ENCODE measurements at regions not wholly inside any gene's neighbourhood (a gene's known extent, or its start where the extent isn't known, plus 50 kb on each side); places are given as distances from the start of the nearest gene placed in this dataset.

GRCh38 chr4:16959305-16959704, 60.9 kb upstream of the LDB2 start:
- CTCF ChIA-PET: no interaction called here
- POLR2A ChIA-PET (ENCODE audit: low non-redundant PET): no interaction called here
- TF ChIP-seq EZH2 (IDR thresholded peaks at IDR 0.05; ENCODE audit: borderline replicate concordance, low read depth, low read length, poor library complexity, severe bottlenecking) (no peak), CTCF (conservative IDR thresholded peaks at IDR 0.05; ENCODE audit: low read depth, low read length) (no peak)

DNA sequence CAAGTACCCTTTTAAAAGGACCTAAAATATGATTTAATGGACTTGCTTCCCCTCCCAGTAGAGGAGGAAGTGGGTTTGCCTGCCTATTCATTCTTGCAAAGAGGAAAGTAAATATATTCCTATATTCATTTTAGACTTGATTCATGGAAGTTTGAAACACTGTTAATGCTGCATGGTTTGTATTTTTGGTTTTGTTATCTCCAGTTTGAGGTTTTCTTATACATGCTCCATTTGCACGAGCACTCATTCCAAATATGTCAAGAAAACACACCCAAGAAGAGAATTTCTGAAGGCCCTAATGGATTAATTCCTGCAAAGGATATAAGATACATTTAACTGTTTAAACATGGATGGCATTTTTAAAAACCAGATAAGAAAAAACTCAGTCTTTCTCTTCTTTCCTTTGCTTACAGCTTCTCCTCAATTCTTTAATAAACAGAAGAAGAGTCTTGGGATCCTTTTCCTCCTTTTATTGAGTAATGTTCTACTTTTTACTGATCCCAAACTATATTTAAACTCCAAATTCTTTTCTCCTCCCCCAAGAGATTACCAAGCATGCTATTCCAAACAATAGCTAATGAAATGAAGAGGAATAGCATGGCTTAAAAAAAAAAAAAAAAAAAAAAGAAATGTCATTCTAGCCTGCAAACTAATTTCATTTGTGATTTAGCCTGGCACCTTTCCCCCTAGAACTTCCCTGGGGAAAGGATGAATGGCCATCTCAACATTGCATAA, 54.6 kb upstream of the LDB2 start:
- CTCF ChIA-PET: no interaction called here
- Histone ChIP-seq H3K4me1 (ENCODE audit: insufficient read depth, low read length, poor library complexity, severe bottlenecking) (peaks cover 15% of the 10 kb centered on the region), H3K27ac (ENCODE audit: low read depth, low read length, poor library complexity, severe bottlenecking) (peak overlapping the region; percentile 9), H3K4me3 (ENCODE audit: low read depth, low read length, poor library complexity, severe bottlenecking) (peak overlapping the region; percentile 21), H3K27me3 (replicated peaks; ENCODE audit: insufficient read depth, low read depth, low read length, poor library complexity) (no peaks in the 10 kb centered on the region), H3K9me3 (ENCODE audit: low read depth, low read length, poor library complexity, severe bottlenecking) (no peaks in the 10 kb centered on the region), H3K36me3 (ENCODE audit: insufficient read depth, low read length, poor library complexity, severe bottlenecking) (no peaks in the 10 kb centered on the region)
- intact Hi-C loops (cut with micrococcal nuclease; ENCODE audit: unreplicated experiment): no loop called here
- TF ChIP-seq EZH2 (IDR thresholded peaks at IDR 0.05; ENCODE audit: borderline replicate concordance, low read depth, low read length, poor library complexity, severe bottlenecking) (no peak), CTCF (conservative IDR thresholded peaks at IDR 0.05; ENCODE audit: low read depth, low read length) (no peak)
- DNase-seq (ENCODE audit: low spot score): no peak
- no TSS peak for BruUV-seq (replicated peaks)
- POLR2A ChIA-PET (ENCODE audit: low non-redundant PET): no interaction called here

More at GRCh38 chr4:16959305-16959704, 60.9 kb upstream of the LDB2 start:
- intact Hi-C loops (cut with micrococcal nuclease; ENCODE audit: unreplicated experiment): no loop called here
- H3K36me3 ChIP-seq (ENCODE audit: insufficient read depth, low read length, poor library complexity, severe bottlenecking): no peaks in the 10 kb centered on the region
- DNase-seq (ENCODE audit: low spot score): no peak
- no peaks in the 10 kb centered on the region for H3K4me1 ChIP-seq (ENCODE audit: insufficient read depth, low read length, poor library complexity, severe bottlenecking)
- H3K27ac ChIP-seq (ENCODE audit: low read depth, low read length, poor library complexity, severe bottlenecking): no peak overlapping the region
- H3K4me3 ChIP-seq (ENCODE audit: low read depth, low read length, poor library complexity, severe bottlenecking): no peak overlapping the region
- BruUV-seq (replicated peaks): no TSS peak
- H3K9me3 ChIP-seq (ENCODE audit: low read depth, low read length, poor library complexity, severe bottlenecking): no peaks in the 10 kb centered on the region
- H3K27me3 ChIP-seq (replicated peaks; ENCODE audit: insufficient read depth, low read depth, low read length, poor library complexity): no peaks in the 10 kb centered on the region

GRCh38 chr4:16952462-16952871, 54.0 kb upstream of the LDB2 start:
- ChIA-PET POLR2A (ENCODE audit: low non-redundant PET) (no interaction called here), CTCF (no interaction called here)
- no peaks in the 10 kb centered on the region for H3K27me3 ChIP-seq (replicated peaks; ENCODE audit: insufficient read depth, low read depth, low read length, poor library complexity)
- peak overlapping the region; percentile 9 for H3K27ac ChIP-seq (ENCODE audit: low read depth, low read length, poor library complexity, severe bottlenecking)
- peak overlapping the region; percentile 21 for H3K4me3 ChIP-seq (ENCODE audit: low read depth, low read length, poor library complexity, severe bottlenecking)
- BruUV-seq (replicated peaks): no TSS peak
- peak; percentile 54 for DNase-seq (ENCODE audit: low spot score)
- TF ChIP-seq EZH2 (IDR thresholded peaks at IDR 0.05; ENCODE audit: borderline replicate concordance, low read depth, low read length, poor library complexity, severe bottlenecking) (no peak), CTCF (conservative IDR thresholded peaks at IDR 0.05; ENCODE audit: low read depth, low read length) (no peak)
- H3K9me3 ChIP-seq (ENCODE audit: low read depth, low read length, poor library complexity, severe bottlenecking): no peaks in the 10 kb centered on the region
- peaks cover 15% of the 10 kb centered on the region for H3K4me1 ChIP-seq (ENCODE audit: insufficient read depth, low read length, poor library complexity, severe bottlenecking)
- intact Hi-C loops (cut with micrococcal nuclease; ENCODE audit: unreplicated experiment): no loop called here
- no peaks in the 10 kb centered on the region for H3K36me3 ChIP-seq (ENCODE audit: insufficient read depth, low read length, poor library complexity, severe bottlenecking)
